ENCODE measurements at regions not wholly inside any gene's neighbourhood (a gene's known extent, or its start where the extent isn't known, plus 50 kb on each side); places are given as distances from the start of the nearest gene placed in this dataset.

- no peak for TF ChIP-seq POLR2A (IDR thresholded peaks at IDR 0.05)
- TF ChIP-seq CTCF (IDR thresholded peaks at IDR 0.05), result no peak
These were observed 107.7 kb upstream of the C1QTNF9B start for GRCh38 chr13:24004971-24005370.

Data from heart left ventricle (tissue), 13 donors.